IPS-18c (cell line): ENCODE measurements at regions not wholly inside any gene's neighbourhood (a gene's known extent, or its start where the extent isn't known, plus 50 kb on each side); places are given as distances from the start of the nearest gene placed in this dataset.

Experiments used
- H3K4me3 ChIP-seq: 2 replicates; pipeline ENCODE4 v1.7.0; 2013; ENCODE audit warnings: low read depth, mild to moderate bottlenecking, low read length, moderate library complexity; ENCODE audit not compliant: insufficient read depth
- H3K9me3 ChIP-seq: one replicate; pipeline ENCODE4 v1.6.1; 2013; ENCODE audit warnings: mild to moderate bottlenecking, low read length, moderate library complexity; ENCODE audit not compliant: control insufficient read depth, insufficient read depth

GRCh38 chr5:144103611-144104485, 66.6 kb downstream of the YIPF5 start:
- H3K9me3 ChIP-seq = no peaks in the 10 kb centered on the region

DNA sequence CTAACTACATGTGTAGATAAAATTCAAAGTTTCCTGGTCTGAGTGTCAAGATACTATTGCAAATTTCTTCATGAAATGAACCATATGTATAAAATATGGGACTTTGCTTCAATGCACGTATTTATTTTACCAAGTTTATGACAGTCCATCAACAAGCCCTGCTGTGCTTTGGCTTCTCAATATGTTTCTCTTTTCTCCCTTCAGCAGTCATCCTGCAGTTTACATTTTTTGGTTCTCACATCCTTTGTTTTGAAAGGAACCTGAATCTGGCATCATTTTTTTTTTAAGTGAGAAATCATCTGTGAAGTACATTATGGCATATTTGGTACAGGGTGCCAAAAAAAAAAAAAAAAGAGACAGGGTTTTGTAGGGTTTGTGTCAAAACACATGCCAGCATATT, 65.1 kb downstream of the YIPF5 start:
- no peaks in the 10 kb centered on the region for H3K9me3 ChIP-seq
- H3K4me3 ChIP-seq = no peak overlapping the region

More at GRCh38 chr5:144103611-144104485, 66.6 kb downstream of the YIPF5 start:
- no peak overlapping the region for H3K4me3 ChIP-seq

DNA sequence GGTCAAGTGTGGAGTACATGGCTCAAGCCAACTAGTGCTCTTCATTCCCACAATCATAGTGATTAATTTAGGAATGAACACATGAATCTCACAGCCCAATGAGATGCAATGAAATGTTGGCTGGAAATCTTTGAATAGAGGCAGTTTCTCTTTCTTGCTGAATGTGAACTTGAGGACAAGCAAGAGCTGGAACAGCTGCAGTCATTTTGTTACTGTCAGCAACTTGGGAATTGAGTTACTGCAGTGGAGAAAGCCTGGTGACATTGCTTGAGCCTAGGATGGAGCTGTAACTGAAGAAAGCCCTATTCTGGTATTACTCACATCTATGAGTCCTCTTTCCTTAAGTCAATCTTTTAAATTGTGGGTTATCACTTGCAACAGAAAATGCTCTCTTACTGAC, 62.3 kb downstream of the YIPF5 start:
- H3K9me3 ChIP-seq = no peaks in the 10 kb centered on the region
- no peak overlapping the region for H3K4me3 ChIP-seq
